Gastroesophageal sphincter (tissue), 3 donors: ENCODE measurements at regions not wholly inside any gene's neighbourhood (a gene's known extent, or its start where the extent isn't known, plus 50 kb on each side); places are given as distances from the start of the nearest gene placed in this dataset.

Experiments
- EP300 ChIP-seq: sonication (generic); formaldehyde crosslinking; IDR thresholded peaks from one replicate; pipeline ENCODE4 v1.6.1; 2017; ENCODE audit warnings: antibody characterized with exemption, mild to moderate bottlenecking
- POLR2A ChIP-seq, 2 donors: fragments of 450-650 bp; IDR thresholded peaks; one replicate each; pipeline ENCODE4 v1.6.1; 2017; ENCODE audit warnings: antibody characterized with exemption in 2 of 2, mild to moderate bottlenecking in 2 of 2, moderate library complexity in 1 of 2
- TF ChIP-seq, protein P1 (sequence below), 4 experiments: fragments of 200-600 bp in 2 of 4; fragments of 450-650 bp in 2 of 4; sonication (generic) in 1 of 4; IDR thresholded peaks; one replicate each; pipeline ENCODE4 v1.5.1; 2017 to 2019; ENCODE audit warnings: antibody characterized with exemption in 4 of 4, mild to moderate bottlenecking in 2 of 4, moderate library complexity in 2 of 4

DNA sequence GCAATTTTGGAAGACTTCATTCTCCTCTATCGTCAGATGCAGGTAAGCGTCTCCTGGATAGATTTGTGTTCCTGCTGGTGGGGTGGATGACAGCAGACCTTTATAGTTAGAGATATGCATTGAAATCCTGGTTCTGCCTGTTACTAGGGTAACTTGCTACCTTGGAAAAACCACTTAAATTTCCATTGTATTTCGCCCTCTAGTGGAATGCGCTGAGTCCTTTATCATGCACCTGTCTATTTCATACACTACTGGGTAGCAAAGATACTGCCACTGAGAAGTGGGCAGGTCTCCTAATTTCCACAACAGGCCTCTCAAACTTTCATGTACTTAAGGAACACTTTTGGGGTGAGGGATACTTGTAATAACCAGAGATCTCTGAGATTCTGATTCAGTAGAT is 209.5 kb upstream of the SUCLG2 start:
- no peak for TF ChIP-seq EP300
- TF ChIP-seq, protein P1, sequence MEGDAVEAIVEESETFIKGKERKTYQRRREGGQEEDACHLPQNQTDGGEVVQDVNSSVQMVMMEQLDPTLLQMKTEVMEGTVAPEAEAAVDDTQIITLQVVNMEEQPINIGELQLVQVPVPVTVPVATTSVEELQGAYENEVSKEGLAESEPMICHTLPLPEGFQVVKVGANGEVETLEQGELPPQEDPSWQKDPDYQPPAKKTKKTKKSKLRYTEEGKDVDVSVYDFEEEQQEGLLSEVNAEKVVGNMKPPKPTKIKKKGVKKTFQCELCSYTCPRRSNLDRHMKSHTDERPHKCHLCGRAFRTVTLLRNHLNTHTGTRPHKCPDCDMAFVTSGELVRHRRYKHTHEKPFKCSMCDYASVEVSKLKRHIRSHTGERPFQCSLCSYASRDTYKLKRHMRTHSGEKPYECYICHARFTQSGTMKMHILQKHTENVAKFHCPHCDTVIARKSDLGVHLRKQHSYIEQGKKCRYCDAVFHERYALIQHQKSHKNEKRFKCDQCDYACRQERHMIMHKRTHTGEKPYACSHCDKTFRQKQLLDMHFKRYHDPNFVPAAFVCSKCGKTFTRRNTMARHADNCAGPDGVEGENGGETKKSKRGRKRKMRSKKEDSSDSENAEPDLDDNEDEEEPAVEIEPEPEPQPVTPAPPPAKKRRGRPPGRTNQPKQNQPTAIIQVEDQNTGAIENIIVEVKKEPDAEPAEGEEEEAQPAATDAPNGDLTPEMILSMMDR (IDR thresholded peaks at IDR 0.05) = no peak
- TF ChIP-seq POLR2A (IDR thresholded peaks at IDR 0.05) = no peak
